ENCODE measurements at regions not wholly inside any gene's neighbourhood (a gene's known extent, or its start where the extent isn't known, plus 50 kb on each side); places are given as distances from the start of the nearest gene placed in this dataset.

- H3K27me3 ChIP-seq (replicated peaks; ENCODE audit: insufficient read depth, low read length) = no peaks in the 10 kb centered on the region
- 0 out of 2 replicates have a peak, but pooled peaks cover 3% of the 10 kb centered on the region for H3K4me1 ChIP-seq (ENCODE audit: low read length)
- no peaks in the 10 kb centered on the region for H3F3A ChIP-seq (ENCODE audit: insufficient read depth, low read length)
- no peaks in the 10 kb centered on the region for H3K9me2 ChIP-seq (replicated peaks; ENCODE audit: insufficient read depth, low read length)
- 0 out of 2 replicates have a peak overlapping the region, but pooled peaks have one; percentile 14 for H2AFZ ChIP-seq (ENCODE audit: low read length)
- peak; percentile 59 for DNase-seq
- H3K4me2 ChIP-seq (ENCODE audit: low read depth, low read length) = peak overlapping the region; percentile 47; the same call in 1 of the 2 replicates
- no peaks in the 10 kb centered on the region for H3K36me3 ChIP-seq (replicated peaks; ENCODE audit: insufficient read depth, low read length)
- TF ChIP-seq EZH2phosphoT487 (IDR thresholded peaks at IDR 0.05; ENCODE audit: low read length) = no peak
- no peak for TF ChIP-seq EZH2 (optimal IDR thresholded peaks at IDR 0.05; ENCODE audit: low read depth, low read length)
- TF ChIP-seq, protein P1, sequence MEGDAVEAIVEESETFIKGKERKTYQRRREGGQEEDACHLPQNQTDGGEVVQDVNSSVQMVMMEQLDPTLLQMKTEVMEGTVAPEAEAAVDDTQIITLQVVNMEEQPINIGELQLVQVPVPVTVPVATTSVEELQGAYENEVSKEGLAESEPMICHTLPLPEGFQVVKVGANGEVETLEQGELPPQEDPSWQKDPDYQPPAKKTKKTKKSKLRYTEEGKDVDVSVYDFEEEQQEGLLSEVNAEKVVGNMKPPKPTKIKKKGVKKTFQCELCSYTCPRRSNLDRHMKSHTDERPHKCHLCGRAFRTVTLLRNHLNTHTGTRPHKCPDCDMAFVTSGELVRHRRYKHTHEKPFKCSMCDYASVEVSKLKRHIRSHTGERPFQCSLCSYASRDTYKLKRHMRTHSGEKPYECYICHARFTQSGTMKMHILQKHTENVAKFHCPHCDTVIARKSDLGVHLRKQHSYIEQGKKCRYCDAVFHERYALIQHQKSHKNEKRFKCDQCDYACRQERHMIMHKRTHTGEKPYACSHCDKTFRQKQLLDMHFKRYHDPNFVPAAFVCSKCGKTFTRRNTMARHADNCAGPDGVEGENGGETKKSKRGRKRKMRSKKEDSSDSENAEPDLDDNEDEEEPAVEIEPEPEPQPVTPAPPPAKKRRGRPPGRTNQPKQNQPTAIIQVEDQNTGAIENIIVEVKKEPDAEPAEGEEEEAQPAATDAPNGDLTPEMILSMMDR (IDR thresholded peaks at IDR 0.05; ENCODE audit: low read length) = peak; percentile 91
- H3K9me3 ChIP-seq (replicated peaks; ENCODE audit: insufficient read depth, low read length) = no peaks in the 10 kb centered on the region
- no peak overlapping the region for H3K27ac ChIP-seq (ENCODE audit: low read length)
- H3K9ac ChIP-seq (ENCODE audit: low read length) = no peak overlapping the region
- no peaks in the 10 kb centered on the region for H4K20me1 ChIP-seq (ENCODE audit: insufficient read depth, low read length)
- no peak overlapping the region for H3K4me3 ChIP-seq (ENCODE audit: low read length)
- no peaks in the 10 kb centered on the region for H3K79me2 ChIP-seq (ENCODE audit: low read length)
These were observed 58.2 kb upstream of the ANTXRL start for GRCh38 chr10:46228563-46229071.

DNA sequence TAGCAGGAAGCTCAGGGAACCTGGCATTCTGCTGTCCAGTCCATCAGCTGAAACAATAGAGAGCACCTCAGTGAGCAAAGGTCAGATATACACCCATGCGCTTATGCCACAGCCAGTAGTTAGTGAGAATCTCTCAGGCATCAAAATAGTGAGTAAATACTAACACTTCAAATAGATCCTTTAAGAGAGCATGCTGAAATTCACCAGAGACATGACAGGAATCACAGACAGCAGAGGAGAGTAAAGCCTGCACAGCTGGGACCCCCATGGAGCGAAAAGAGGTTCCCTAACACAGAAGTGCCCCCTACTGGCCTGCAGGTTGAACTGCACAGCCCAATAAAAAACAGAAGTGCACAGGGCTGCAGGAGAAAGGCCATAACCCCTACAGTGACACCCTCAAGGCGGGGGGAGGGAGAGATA is 57.6 kb upstream of the ANTXRL start:
- 0 out of 2 replicates have a peak, but pooled peaks cover 3% of the 10 kb centered on the region for H3K4me1 ChIP-seq (ENCODE audit: low read length)
- H3F3A ChIP-seq (ENCODE audit: insufficient read depth, low read length) = no peaks in the 10 kb centered on the region
- no peaks in the 10 kb centered on the region for H4K20me1 ChIP-seq (ENCODE audit: insufficient read depth, low read length)
- no peaks in the 10 kb centered on the region for H3K27me3 ChIP-seq (replicated peaks; ENCODE audit: insufficient read depth, low read length)
- TF ChIP-seq, protein P1 (IDR thresholded peaks at IDR 0.05; ENCODE audit: low read length) = peak; percentile 77
- no peak for TF ChIP-seq EZH2phosphoT487 (IDR thresholded peaks at IDR 0.05; ENCODE audit: low read length)
- no peak overlapping the region; the same call in 1 of the 2 replicates for H3K4me2 ChIP-seq (ENCODE audit: low read depth, low read length)
- H3K4me3 ChIP-seq (ENCODE audit: low read length) = no peak overlapping the region
- peak overlapping the region; percentile 14; the same call in 1 of the 2 replicates for H2AFZ ChIP-seq (ENCODE audit: low read length)
- H3K9me3 ChIP-seq (replicated peaks; ENCODE audit: insufficient read depth, low read length) = no peaks in the 10 kb centered on the region
- H3K9ac ChIP-seq (ENCODE audit: low read length) = no peak overlapping the region
- no peaks in the 10 kb centered on the region for H3K9me2 ChIP-seq (replicated peaks; ENCODE audit: insufficient read depth, low read length)
- H3K27ac ChIP-seq (ENCODE audit: low read length) = no peak overlapping the region
- no peaks in the 10 kb centered on the region for H3K79me2 ChIP-seq (ENCODE audit: low read length)
- peak; percentile 10 for DNase-seq
- no peaks in the 10 kb centered on the region for H3K36me3 ChIP-seq (replicated peaks; ENCODE audit: insufficient read depth, low read length)

- Histone ChIP-seq H4K20me1 (ENCODE audit: insufficient read depth, low read length) (no peaks in the 10 kb centered on the region), H3K4me3 (ENCODE audit: low read length) (no peak overlapping the region), H2AFZ (ENCODE audit: low read length) (no peak overlapping the region), H3K9me3 (replicated peaks; ENCODE audit: insufficient read depth, low read length) (no peaks in the 10 kb centered on the region), H3K4me1 (ENCODE audit: low read length) (0 out of 2 replicates have a peak, but pooled peaks cover 3% of the 10 kb centered on the region), H3K4me2 (ENCODE audit: low read depth, low read length) (no peak overlapping the region), H3K27me3 (replicated peaks; ENCODE audit: insufficient read depth, low read length) (no peaks in the 10 kb centered on the region), H3K9ac (ENCODE audit: low read length) (no peak overlapping the region), H3K9me2 (replicated peaks; ENCODE audit: insufficient read depth, low read length) (no peaks in the 10 kb centered on the region), H3K79me2 (ENCODE audit: low read length) (no peaks in the 10 kb centered on the region), H3F3A (ENCODE audit: insufficient read depth, low read length) (no peaks in the 10 kb centered on the region), H3K36me3 (replicated peaks; ENCODE audit: insufficient read depth, low read length) (no peaks in the 10 kb centered on the region), H3K27ac (ENCODE audit: low read length) (no peak overlapping the region)
- no peak for TF ChIP-seq EZH2 (optimal IDR thresholded peaks at IDR 0.05; ENCODE audit: low read depth, low read length)
- TF ChIP-seq, protein P1 (IDR thresholded peaks at IDR 0.05; ENCODE audit: low read length) = no peak
- no peak for TF ChIP-seq EZH2phosphoT487 (IDR thresholded peaks at IDR 0.05; ENCODE audit: low read length)
- no peak for DNase-seq
These were observed 56.2 kb upstream of the ANTXRL start for GRCh38 chr10:46230615-46231014.
